Subcutaneous abdominal adipose tissue (tissue), 5 donors: ENCODE measurements at regions not wholly inside any gene's neighbourhood (a gene's known extent, or its start where the extent isn't known, plus 50 kb on each side); places are given as distances from the start of the nearest gene placed in this dataset.
"Not testable (repeated sequence)": the region's sequence is repeated elsewhere in the genome, so short reads cannot be mapped to it uniquely, and the experiment has no call there.

Experiments
- H3K27ac ChIP-seq: one replicate; pipeline ENCODE4 v1.7.0; 2013; ENCODE audit warnings: low read depth, mild to moderate bottlenecking, inconsistent platforms, low read length, moderate library complexity
- H3K27me3 ChIP-seq, 5 donors: one replicate each; pipeline ENCODE4 v1.7.0; 2013; ENCODE audit warnings: low read length in 5 of 5, inconsistent platforms in 1 of 5; ENCODE audit not compliant: control insufficient read depth in 5 of 5, insufficient read depth in 4 of 5
- H3K36me3 ChIP-seq, 5 donors: one replicate each; pipeline ENCODE4 v1.7.0; 2013; ENCODE audit warnings: low read length in 5 of 5; ENCODE audit not compliant: control insufficient read depth in 5 of 5, insufficient read depth in 5 of 5
- H3K4me1 ChIP-seq, 5 donors: one replicate each; pipeline ENCODE4 v1.7.0; 2013; ENCODE audit warnings: low read length in 5 of 5, mild to moderate bottlenecking in 3 of 5, moderate library complexity in 1 of 5; ENCODE audit not compliant: control insufficient read depth in 5 of 5, insufficient read depth in 5 of 5
- H3K4me3 ChIP-seq, 5 donors: one replicate each; pipeline ENCODE4 v1.7.0; 2013; ENCODE audit warnings: low read length in 5 of 5, low read depth in 1 of 5
- H3K9ac ChIP-seq, 5 donors: one replicate each; pipeline ENCODE4 v1.7.0; 2013; ENCODE audit warnings: low read length in 5 of 5, mild to moderate bottlenecking in 4 of 5, moderate library complexity in 3 of 5
- H3K9me3 ChIP-seq, 5 donors: one replicate each; pipeline ENCODE4 v1.7.0; 2013; ENCODE audit warnings: low read length in 5 of 5; ENCODE audit not compliant: control insufficient read depth in 5 of 5
- donor health status: healthy.
- donor health status: healthy.
- donor health status: healthy.
- donor health status: healthy.
- donor health status: healthy.

DNA sequence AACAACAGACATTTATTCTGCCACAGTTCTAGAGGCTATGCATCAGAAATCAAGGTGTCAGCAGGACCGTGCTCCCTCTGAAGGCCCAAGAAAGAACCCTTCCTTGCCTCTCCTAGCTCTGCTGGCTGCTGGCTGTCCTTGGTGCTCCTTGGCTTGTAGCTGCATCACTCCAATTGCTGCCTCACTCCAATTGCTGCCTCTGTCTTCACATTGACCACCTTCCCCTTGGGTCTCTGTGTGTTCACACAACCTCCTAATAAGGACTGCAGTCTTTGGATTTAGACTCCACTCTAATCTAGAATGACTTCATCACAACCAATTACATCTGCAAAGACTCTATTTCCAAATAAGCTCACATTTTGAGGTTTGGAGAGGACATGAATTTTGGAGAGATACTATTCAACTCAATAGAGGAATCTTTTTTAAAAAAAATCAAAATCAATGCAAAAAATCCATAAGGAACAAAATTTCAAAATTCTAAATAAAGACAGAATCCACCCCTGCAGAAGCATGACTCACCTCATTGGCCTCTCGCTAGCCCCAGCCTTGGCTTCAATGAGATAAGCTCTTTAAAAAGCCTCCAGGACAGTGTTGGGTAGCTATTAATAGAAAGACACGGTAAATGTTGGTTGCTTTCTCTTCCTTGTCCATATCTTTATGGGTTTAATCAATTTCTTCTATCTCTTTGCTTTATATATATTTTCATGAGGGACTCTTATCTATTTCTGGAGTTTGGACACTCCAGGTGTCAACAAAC, 267.6 kb upstream of the MGAT5 start:
- Histone ChIP-seq H3K9ac (no peak overlapping the region), H3K4me1 (no peaks in the 10 kb centered on the region), H3K4me3 (no peak overlapping the region), H3K27ac (no peak overlapping the region), H3K36me3 (no peaks in the 10 kb centered on the region), H3K9me3 (peaks cover 0 to 4% (median 0%) of the 10 kb centered on the region in 5 donors), H3K27me3 (no peaks in the 10 kb centered on the region)

DNA sequence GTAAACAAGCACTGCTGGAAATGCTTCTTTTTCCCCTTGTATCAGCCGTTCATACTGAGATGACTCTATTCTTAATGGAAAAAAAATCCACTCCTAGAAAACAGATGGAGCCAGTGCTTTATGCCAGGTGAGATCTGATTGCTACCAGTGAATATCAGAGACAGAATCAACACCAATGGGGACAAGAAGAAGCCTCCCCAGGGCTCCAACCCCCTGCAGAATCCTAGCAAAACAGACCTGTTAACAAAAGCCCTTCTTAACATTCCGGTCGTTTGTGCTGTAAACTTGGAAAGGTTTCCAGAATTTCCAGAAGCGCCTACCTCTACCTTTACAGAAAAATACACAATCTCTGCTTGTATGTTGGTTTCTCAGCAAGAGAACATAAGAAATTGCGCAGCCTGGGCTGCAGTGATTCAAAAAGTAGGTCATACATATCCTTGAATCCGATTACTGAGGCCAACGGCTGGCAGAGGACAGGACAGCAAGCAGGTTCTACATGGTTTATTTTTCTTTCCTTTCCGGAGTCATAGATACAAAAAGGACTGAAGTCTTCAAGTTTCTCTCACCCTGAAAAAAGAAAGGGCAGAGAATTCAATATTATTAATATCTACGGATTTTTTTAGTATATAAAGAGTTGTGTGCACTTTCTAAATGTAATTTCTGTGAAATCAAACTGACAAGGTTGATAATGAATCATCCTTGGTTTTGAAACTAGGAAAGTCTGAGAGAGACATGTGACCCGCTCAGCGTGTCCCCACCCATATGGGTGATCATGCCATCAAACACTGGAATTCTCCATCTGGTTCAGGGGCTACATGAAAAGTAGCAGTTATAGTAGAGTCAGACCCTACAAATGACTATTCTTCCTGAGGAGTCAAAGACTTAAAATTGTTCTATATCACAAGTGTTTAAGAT, 266.7 kb upstream of the MGAT5 start:
- H3K27me3 ChIP-seq = no peaks in the 10 kb centered on the region
- H3K36me3 ChIP-seq = no peaks in the 10 kb centered on the region
- H3K9ac ChIP-seq = no peak overlapping the region
- H3K4me3 ChIP-seq = no peak overlapping the region
- H3K27ac ChIP-seq = no peak overlapping the region
- peaks cover 0 to 4% (median 0%) of the 10 kb centered on the region in 5 donors for H3K9me3 ChIP-seq
- no peaks in the 10 kb centered on the region for H3K4me1 ChIP-seq

GRCh38 chr2:133988316-133988891, 265.5 kb upstream of the MGAT5 start:
- no peak overlapping the region for H3K4me3 ChIP-seq
- no peak overlapping the region for H3K9ac ChIP-seq
- no peaks in the 10 kb centered on the region for H3K4me1 ChIP-seq
- no peak overlapping the region for H3K27ac ChIP-seq
- no peaks in the 10 kb centered on the region for H3K36me3 ChIP-seq
- no peaks in the 10 kb centered on the region for H3K27me3 ChIP-seq
- peaks cover 0 to 4% (median 0%) of the 10 kb centered on the region in 5 donors for H3K9me3 ChIP-seq

DNA sequence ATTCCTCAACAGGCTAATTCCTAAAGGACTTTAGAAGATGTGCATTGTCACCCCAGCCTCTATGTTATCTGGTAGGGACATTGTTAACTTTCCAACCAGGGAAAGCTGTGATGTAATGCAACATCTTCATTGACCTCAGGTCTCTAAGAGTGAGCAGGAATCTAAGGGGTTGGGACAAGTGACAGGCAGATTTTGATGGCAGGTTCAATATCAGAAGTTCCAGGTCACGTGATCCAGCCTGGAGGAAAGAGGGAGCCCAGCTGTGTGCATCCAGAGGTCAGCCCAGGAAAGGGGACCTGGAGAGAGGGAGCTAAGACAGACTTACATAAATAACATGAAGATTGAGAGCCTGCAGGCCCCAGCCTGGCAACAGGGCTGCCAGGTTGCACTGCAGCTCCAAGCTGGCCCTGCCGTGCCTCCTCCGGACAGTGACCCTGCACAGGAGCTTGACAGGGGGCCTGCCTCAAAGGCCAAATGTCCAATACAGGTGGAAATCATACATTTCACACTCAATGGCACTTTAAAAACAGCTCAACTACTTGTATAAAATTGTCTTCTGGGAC, 262.2 kb upstream of the MGAT5 start:
- no peaks in the 10 kb centered on the region for H3K36me3 ChIP-seq
- H3K27me3 ChIP-seq = no peaks in the 10 kb centered on the region
- H3K9me3 ChIP-seq = no peaks in the 10 kb centered on the region

DNA sequence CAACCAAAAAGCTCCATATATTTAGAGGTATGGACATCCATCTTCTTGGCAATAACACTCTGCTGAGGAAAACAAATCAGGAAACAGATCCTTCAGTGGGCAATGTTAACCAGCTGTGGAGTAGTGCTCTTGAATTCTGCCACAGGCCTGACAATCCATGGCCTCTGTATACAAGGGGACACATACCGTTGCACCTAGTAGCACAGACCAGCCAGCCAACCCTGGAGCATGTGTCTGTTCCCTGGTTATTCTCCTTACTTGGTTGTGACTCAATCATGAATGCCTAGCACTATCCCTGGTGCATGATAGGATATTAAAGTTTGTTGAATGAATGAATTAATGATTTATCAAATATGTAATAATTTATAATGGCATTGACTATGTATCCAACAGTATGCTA, 261.4 kb upstream of the MGAT5 start:
- H3K4me3 ChIP-seq = no peak overlapping the region
- H3K27ac ChIP-seq = no peak overlapping the region
- H3K36me3 ChIP-seq = no peaks in the 10 kb centered on the region
- H3K9me3 ChIP-seq = peaks cover 0 to 1% (median 0%) of the 10 kb centered on the region in 5 donors
- no peaks in the 10 kb centered on the region for H3K27me3 ChIP-seq
- H3K4me1 ChIP-seq = no peaks in the 10 kb centered on the region
- H3K9ac ChIP-seq = no peak overlapping the region

More for the DNA sequence above, 262.2 kb upstream of the MGAT5 start:
- Histone ChIP-seq H3K4me3 (no peak overlapping the region), H3K27ac (no peak overlapping the region), H3K4me1 (no peaks in the 10 kb centered on the region), H3K9ac (no peak overlapping the region)

DNA sequence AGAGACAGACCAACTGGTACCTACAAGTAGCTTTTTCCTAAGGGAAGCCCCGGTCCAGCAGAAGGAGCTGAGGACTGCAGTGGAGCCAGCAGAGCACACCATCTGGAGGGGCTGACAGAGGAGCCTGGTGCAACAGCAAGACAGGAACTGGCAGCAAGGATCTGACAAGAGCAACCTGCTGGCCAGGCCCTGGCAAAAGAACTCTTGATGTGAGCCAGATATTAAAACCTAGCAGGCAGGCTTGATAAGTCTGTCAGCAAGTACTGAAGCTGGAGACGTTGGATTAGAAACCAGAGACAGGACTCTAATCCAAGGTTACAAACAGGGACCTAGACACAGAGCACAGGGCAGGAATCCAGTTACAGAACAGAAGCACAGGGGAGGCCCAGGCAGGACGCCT, 260.7 kb upstream of the MGAT5 start:
- H3K27ac ChIP-seq = no peak overlapping the region
- no peaks in the 10 kb centered on the region for H3K4me1 ChIP-seq
- H3K9me3 ChIP-seq = peaks cover 0 to 3% (median 0%) of the 10 kb centered on the region in 5 donors
- H3K4me3 ChIP-seq = no peak overlapping the region
- no peaks in the 10 kb centered on the region for H3K27me3 ChIP-seq
- H3K36me3 ChIP-seq = no peaks in the 10 kb centered on the region
- H3K9ac ChIP-seq = no peak overlapping the region

GRCh38 chr2:133998726-133999125, 255.1 kb upstream of the MGAT5 start:
- H3K4me3 ChIP-seq, H3K9ac ChIP-seq, H3K9me3 ChIP-seq, H3K27ac ChIP-seq, H3K4me1 ChIP-seq, H3K27me3 ChIP-seq, H3K36me3 ChIP-seq: not testable (repeated sequence)

DNA sequence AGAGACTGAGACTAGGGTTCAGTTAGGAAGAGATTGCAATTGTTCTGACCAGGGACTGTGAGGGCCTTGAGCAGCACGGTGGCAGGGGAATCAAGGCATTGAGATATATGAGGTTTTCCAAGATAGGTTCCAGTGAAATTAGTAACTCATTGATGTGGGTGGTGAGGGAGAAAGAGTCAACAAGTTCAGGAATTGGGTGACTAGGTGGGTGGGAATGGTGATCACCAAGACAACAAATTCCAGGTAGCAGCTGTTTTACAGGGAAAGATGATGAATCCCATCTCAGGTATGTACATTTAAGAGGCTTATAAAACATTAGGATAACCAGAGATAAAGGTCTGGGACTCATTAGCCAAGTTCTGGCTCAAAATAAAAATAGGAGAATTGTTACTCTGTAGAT, 251.5 kb upstream of the MGAT5 start:
- Histone ChIP-seq H3K4me1 (no peaks in the 10 kb centered on the region), H3K27me3 (peaks cover 0 to 2% (median 0%) of the 10 kb centered on the region in 5 donors), H3K4me3 (no peak overlapping the region), H3K27ac (no peak overlapping the region), H3K9me3 (peaks cover 0 to 3% (median 0%) of the 10 kb centered on the region in 5 donors), H3K36me3 (no peaks in the 10 kb centered on the region), H3K9ac (no peak overlapping the region)

DNA sequence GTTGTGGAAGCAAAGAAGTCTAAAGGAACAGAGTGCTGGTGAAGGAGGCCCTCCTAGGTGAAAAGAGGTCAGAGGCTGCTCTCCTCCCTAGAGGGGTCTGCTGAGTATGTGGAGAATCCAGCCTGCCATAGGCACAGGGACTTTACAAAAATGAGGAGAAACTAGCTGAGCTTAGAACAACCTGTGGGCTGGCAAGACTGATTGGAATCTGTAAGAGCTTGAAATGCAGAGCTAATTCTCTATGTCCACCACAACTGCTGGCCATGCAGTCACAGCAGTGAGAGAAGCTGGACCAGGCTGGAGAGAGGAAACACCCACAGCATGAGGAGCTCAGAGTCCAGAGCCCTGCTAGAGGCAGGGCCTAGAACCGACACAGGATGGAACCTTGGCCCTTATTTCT, 251.0 kb upstream of the MGAT5 start:
- Histone ChIP-seq H3K9ac (no peak overlapping the region), H3K27ac (no peak overlapping the region), H3K9me3 (no peaks in the 10 kb centered on the region), H3K27me3 (peaks cover 0 to 2% (median 0%) of the 10 kb centered on the region in 5 donors), H3K4me1 (no peaks in the 10 kb centered on the region), H3K36me3 (no peaks in the 10 kb centered on the region), H3K4me3 (no peak overlapping the region)
